NCI-H748 treated with DMSO at 0.1 percent for 48 hours (cell line): ENCODE measurements at regions not wholly inside any gene's neighbourhood (a gene's known extent, or its start where the extent isn't known, plus 50 kb on each side); places are given as distances from the start of the nearest gene placed in this dataset.

ENCODE experiments used
- DNase-seq: peaks from one replicate; lab custom pipeline; 2025; lab: John Stamatoyannopoulos, UW

GRCh38 chr10:78980354-78980753 is 88.4 kb upstream of the ZMIZ1 start:
- DNase-seq, result no peak

- no peak for DNase-seq
Measured at GRCh38 chr10:78980815-78981214, 88.0 kb upstream of the ZMIZ1 start.

DNA sequence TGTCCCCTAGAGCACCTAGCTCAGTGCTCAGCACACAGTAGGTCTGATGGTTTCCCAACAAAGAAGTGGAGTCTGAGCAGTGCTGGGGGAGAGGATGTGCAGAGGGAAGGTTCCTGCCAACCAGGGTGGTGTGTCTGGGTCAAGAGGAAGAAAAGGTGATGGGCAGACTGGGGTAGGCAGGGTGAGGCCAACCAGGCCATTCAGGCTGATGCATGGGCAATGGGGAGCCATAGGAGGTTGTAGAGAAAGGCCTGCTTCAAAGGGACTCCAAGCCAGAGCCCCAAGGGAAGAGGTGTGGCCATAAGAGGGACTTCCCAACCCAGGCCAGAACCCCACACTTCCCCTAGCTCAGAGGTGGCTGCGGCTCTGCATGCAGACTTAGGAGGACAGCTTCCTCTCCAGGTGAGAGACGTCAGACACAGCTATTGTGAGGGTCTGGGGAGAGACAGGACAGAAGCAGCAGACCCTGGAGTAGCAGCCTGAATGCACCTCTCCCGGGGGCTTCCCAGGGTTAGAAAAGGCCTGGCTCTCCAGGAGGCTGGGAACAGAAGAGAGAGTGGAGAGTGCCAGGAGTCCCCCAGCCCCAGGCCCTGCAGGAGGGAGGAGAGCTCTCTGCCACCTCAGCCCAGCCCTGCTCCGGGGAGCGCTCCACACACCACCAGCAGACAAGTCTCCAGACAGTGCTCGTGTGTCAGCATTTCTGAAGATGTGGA is 87.4 kb upstream of the ZMIZ1 start:
- DNase-seq, result no peak

DNA sequence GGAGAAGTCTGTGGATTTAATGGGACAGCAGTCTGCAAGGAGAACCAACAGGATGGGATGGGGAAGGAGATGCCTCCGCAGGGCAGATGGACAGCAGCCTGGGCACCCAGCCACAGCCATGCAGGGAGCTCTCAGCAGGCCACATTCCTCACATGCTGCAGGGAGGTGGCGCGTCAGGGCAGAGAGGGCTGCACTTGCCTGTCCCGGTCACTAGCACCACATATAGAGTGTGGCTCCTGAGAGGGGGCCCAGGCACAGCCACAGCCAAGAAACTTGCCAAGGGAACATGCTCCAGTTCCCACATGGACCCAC is 86.8 kb upstream of the ZMIZ1 start:
- DNase-seq, result no peak

DNA sequence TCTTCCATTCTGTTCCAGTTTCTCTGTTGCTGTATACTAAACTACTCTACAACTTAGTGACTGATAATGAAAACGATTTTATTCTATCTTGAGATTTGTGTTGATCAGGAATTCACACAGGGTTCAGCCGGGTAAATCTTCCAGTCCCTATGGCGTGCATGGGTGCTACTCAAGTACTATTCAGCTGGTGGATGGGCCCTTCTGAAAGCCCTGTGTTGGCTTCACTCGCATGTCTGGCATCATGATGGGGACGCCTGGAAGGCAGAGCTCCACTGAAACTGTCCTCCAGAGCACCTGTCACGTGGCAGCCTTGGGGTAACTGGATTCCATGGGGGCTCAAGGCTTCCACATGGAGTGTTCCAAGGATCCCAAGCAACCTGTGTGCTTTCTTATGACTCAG is 86.0 kb upstream of the ZMIZ1 start:
- DNase-seq, result no peak

DNA sequence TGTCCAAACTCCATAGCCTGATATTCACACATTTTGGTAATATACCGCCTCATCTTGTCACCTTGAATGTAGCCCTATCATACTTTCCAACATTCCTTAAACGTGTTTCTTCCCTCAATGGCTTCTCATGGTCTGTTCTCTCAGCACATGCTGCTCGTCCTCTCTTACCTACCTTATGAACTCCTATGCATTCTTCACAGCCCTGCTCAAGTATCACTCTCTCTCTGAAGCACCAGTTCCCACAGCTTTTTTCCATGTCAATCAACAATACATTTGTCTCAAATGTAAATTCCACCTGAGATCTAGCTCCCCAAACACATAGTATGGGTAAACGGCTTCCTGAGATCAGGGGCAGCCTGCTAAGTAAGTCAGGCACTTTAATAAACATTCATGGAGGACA is 85.2 kb upstream of the ZMIZ1 start:
- no peak for DNase-seq

GRCh38 chr10:78985973-78986818 is 82.6 kb upstream of the ZMIZ1 start:
- DNase-seq, result no peak

- DNase-seq, result peak; percentile 18
Measured at GRCh38 chr10:78991187-78991586, 77.6 kb upstream of the ZMIZ1 start.

- DNase-seq, result no peak
Measured at GRCh38 chr10:78992333-78992732, 76.4 kb upstream of the ZMIZ1 start.

DNA sequence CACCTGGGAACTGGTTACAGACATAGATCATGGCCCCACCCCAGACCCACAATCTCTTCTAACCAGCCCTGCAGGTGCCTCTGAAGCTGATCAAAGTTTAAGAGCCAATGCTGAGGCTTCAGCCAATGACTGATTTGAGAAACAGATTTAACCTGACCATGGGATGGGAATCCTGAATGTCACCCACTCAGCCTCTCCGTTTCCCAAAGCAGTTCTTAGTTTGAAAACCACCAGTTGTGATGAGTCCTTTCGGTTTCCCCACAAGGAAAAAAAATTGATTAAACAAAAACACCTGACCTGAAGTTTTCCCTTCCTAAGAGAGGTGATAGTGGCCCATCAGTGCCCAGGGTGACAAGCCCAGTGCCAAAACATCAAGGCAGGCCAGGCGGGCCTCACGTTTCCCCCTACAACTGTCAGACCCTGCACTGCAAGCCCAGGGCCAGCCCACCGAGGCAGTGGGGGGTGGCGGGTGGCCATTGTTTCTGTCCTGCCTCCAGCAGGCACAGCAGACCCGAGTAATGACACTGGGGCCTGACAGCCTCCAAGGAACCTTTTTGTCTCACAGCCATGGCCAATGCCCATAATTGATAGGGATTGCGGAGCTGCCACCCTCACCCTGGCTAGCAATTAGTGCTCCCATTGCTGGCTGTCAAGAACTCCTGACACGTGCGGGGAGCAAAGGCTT is 75.4 kb upstream of the ZMIZ1 start:
- DNase-seq, result no peak

GRCh38 chr10:78995987-78996791 is 72.6 kb upstream of the ZMIZ1 start:
- no peak for DNase-seq

DNA sequence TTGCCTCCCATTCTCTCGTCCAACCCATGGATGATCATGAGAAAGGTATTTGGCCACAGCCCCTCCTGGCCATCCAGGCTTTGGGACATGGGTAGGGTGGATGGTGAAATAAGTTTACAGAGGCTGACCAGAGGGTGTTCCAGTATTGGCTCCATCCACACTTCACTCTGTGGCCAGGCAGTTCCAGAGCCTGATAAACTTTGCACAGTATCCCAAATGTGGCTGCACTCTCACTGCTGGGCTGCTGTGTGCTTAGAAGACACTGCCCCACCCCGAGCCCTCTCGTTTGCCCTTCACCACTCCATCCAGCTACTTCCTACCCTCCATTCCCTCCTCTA is 72.0 kb upstream of the ZMIZ1 start:
- DNase-seq, result no peak

GRCh38 chr10:78997635-78998618 is 70.8 kb upstream of the ZMIZ1 start:
- no peak for DNase-seq

- no peak for DNase-seq
Measured at GRCh38 chr10:79001082-79001885, 67.5 kb upstream of the ZMIZ1 start.

- DNase-seq, result no peak
Measured at GRCh38 chr10:79002336-79002735, 66.4 kb upstream of the ZMIZ1 start.

DNA sequence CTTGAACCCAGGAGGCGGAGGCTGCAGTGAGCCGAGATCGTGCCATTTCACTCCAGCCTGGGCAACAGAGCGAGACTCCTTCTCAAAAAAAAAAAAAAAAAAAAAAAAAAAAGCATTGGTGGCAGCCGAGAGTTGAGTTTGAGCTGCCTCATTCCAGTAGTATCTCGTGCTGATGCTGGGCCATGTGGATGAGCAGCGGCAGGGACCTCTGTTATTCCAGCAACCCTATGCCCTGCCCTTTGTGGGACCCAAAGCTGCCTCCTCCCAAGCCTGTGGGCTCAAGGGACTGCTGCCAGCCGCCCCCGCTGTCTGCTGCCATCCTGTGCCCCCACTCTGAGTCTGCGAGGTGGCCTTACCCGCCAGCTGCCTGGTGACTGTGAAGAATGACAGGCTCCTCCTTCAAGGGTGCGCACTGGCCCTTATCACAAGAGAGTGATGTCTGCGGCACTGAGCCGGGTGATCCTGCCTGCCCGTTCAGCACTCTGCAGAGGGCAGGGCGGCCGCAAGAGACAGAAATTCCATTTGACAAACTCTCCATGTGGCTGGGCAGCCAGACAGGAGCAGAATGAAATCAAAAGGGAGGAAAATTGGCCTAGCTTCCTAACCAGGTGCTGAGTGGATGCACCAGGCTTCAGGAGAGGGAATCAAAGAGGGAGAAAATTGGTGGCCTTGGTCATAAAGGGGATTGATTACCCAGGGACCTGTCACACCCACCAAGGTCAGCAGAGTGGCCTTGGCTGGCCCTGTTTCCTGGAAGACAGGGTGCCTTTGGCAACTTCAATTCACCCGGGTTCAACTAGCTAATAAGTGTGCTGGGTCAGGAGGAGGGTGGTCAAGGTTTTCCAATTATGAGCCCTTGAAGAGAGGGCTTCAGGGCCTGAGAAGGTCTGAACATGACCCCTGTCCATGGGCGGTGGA is 65.3 kb upstream of the ZMIZ1 start:
- DNase-seq, result no peak

GRCh38 chr10:79004311-79004710 is 64.5 kb upstream of the ZMIZ1 start:
- DNase-seq, result no peak

DNA sequence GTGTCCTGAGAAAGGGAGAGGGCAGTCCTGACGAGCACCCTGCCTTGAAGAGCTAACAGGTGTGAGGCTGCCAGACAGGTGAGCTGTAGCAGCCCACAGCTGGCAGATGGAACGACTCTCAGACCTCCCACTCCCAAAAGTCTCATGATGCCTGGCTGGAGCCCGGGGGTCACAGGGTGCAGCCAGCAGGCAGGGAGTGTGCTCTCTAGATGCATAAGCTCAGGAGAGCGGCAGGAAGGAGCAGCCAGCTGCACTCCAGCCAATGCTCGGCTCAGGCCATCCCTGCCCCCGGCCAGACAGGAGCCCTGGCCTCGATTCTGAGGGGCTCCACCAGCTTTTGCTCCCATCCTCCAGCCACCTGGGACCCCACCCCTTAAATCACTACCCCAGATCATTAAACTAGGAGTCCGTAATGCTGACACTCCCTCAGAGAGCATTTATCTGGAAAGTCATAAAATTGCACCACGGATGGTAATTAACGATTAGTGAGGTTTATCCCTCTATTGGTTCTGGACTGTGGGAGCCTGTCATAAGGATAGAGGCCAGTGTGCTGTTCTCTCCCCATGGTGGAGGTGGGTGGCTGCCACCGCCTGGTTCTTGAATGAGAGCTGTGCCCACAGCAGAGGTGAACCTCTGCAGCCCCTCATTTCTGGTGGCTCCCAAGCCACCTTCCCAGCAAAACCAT is 63.5 kb upstream of the ZMIZ1 start:
- no peak for DNase-seq

DNA sequence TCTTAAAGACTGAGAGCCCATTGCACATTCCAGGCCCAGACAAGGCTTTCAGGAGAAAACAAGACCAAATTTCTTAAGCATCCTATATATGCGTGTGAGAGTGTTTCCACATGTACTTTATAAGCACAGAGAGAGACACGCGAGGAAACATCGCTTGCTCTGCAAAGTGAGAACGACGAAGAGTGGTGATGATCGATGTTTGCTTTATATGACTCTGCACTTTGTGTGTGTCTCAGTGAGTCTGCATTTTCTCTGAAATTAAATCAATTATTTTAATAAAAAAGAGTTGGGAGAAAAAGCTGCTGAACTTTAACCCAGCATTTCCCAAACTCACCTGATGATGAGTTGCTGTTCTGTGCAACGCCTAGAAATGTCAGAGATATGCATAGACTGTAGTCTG is 61.7 kb upstream of the ZMIZ1 start:
- no peak for DNase-seq
